BE2C (cell line): ENCODE measurements at regions not wholly inside any gene's neighbourhood (a gene's known extent, or its start where the extent isn't known, plus 50 kb on each side); places are given as distances from the start of the nearest gene placed in this dataset.

Source experiments
- DNase-seq: peaks from one replicate; pipeline ENCODE4 v3.0.0-alpha.2; 2020
- H3K27me3 ChIP-seq: fragments of 250-450 bp; sonication (Bioruptor Pico); 2 replicates; pipeline ENCODE4 v1.5.1; 2020; ENCODE audit warnings: mild to moderate bottlenecking
- H3K36me3 ChIP-seq: fragments of 250-450 bp; sonication (Bioruptor Pico); 2 replicates; pipeline ENCODE4 v1.5.1; 2020; ENCODE audit warnings: mild to moderate bottlenecking
- H3K4me1 ChIP-seq: fragments of 250-450 bp; sonication (Bioruptor Pico); 2 replicates; pipeline ENCODE4 v1.5.1; 2020
- H3K4me3 ChIP-seq: 2 replicates; pipeline ENCODE4 v1.5.1; 2011; ENCODE audit warnings: low read depth, low read length
- H3K9me3 ChIP-seq: fragments of 250-450 bp; sonication (Bioruptor Pico); 2 replicates; pipeline ENCODE4 v1.5.1; 2020
- CTCF ChIP-seq: IDR thresholded peaks from 2 replicates; pipeline ENCODE4 v1.5.1; 2012; ENCODE audit warnings: mild to moderate bottlenecking, low read depth, low read length

GRCh38 chr21:19842601-19843000 lies 1155.6 kb upstream of the NCAM2 start:
- H3K36me3 ChIP-seq, result no peaks in the 10 kb centered on the region
- no peak for TF ChIP-seq CTCF
- H3K4me3 ChIP-seq, result no peak overlapping the region
- H3K9me3 ChIP-seq, result no peaks in the 10 kb centered on the region
- H3K27me3 ChIP-seq, result no peaks in the 10 kb centered on the region
- H3K4me1 ChIP-seq, result no peaks in the 10 kb centered on the region
- DNase-seq, result no peak

GRCh38 chr21:19844334-19844733 lies 1153.9 kb upstream of the NCAM2 start:
- Histone ChIP-seq H3K4me1 (peaks cover 7% of the 10 kb centered on the region; the same call in 1 of the 2 replicates), H3K9me3 (no peaks in the 10 kb centered on the region), H3K36me3 (no peaks in the 10 kb centered on the region), H3K27me3 (no peaks in the 10 kb centered on the region), H3K4me3 (no peak overlapping the region)
- no peak for TF ChIP-seq CTCF
- no peak for DNase-seq

- H3K9me3 ChIP-seq, result no peaks in the 10 kb centered on the region
- TF ChIP-seq CTCF, result no peak
- no peaks in the 10 kb centered on the region for H3K27me3 ChIP-seq
- H3K4me1 ChIP-seq, result peaks cover 14% of the 10 kb centered on the region
- DNase-seq, result no peak
- no peak overlapping the region for H3K4me3 ChIP-seq
- H3K36me3 ChIP-seq, result no peaks in the 10 kb centered on the region
Observed at GRCh38 chr21:19850157-19850556, 1148.1 kb upstream of the NCAM2 start.

GRCh38 chr21:19853061-19853460 lies 1145.1 kb upstream of the NCAM2 start:
- Histone ChIP-seq H3K27me3 (no peaks in the 10 kb centered on the region), H3K9me3 (no peaks in the 10 kb centered on the region), H3K36me3 (no peaks in the 10 kb centered on the region), H3K4me1 (peaks cover 14% of the 10 kb centered on the region), H3K4me3 (no peak overlapping the region)
- no peak for TF ChIP-seq CTCF
- no peak for DNase-seq

- H3K4me3 ChIP-seq, result no peak overlapping the region
- no peaks in the 10 kb centered on the region for H3K9me3 ChIP-seq
- no peaks in the 10 kb centered on the region for H3K36me3 ChIP-seq
- DNase-seq, result no peak
- no peak for TF ChIP-seq CTCF
- no peaks in the 10 kb centered on the region for H3K27me3 ChIP-seq
- H3K4me1 ChIP-seq, result peaks cover 9% of the 10 kb centered on the region
Observed at GRCh38 chr21:19853709-19854575, 1144.3 kb upstream of the NCAM2 start.

- H3K4me1 ChIP-seq, result peaks cover 2% of the 10 kb centered on the region
- no peak for TF ChIP-seq CTCF
- H3K36me3 ChIP-seq, result no peaks in the 10 kb centered on the region
- DNase-seq, result no peak
- no peak overlapping the region for H3K4me3 ChIP-seq
- H3K27me3 ChIP-seq, result no peaks in the 10 kb centered on the region
- H3K9me3 ChIP-seq, result no peaks in the 10 kb centered on the region
Observed at GRCh38 chr21:19855522-19855921, 1142.7 kb upstream of the NCAM2 start.
